Peyer's patch (tissue), 4 donors: ENCODE measurements at regions not wholly inside any gene's neighbourhood (a gene's known extent, or its start where the extent isn't known, plus 50 kb on each side); places are given as distances from the start of the nearest gene placed in this dataset.
A peak's percentile ranks its signal among the peaks of the same experiment; 100 is the strongest.

Source experiments
- DNase-seq, 3 donors: peaks; one replicate each; pipeline ENCODE4 v3.0.0-alpha.2; 2017 to 2019
- H3K27ac ChIP-seq, 4 donors: fragments of 200-600 bp; sonication (generic); one replicate each; pipeline ENCODE4 v1.5.1; 2016 to 2019
- H3K27me3 ChIP-seq, 2 donors: fragments of 200-600 bp; sonication (generic); one replicate each; pipeline ENCODE4 v1.5.1; 2019
- H3K36me3 ChIP-seq, 3 donors: fragments of 200-600 bp; sonication (generic); one replicate each; pipeline ENCODE4 v1.5.1; 2016 to 2019
- H3K4me1 ChIP-seq, 4 donors: fragments of 200-600 bp; sonication (generic); one replicate each; pipeline ENCODE4 v1.5.1; 2016 to 2019
- H3K4me3 ChIP-seq, 4 donors: fragments of 200-600 bp; sonication (generic); 1 replicate in 3 of 4; 2 replicates in 1 of 4; pipeline ENCODE4 v1.5.1; 2016 to 2019; ENCODE audit warnings: mild to moderate bottlenecking in 1 of 4
- H3K9me3 ChIP-seq, 4 donors: fragments of 200-600 bp; sonication (generic); one replicate each; pipeline ENCODE4 v1.5.1; 2016 to 2019; ENCODE audit warnings: mild to moderate bottlenecking in 1 of 4
- POLR2A ChIP-seq, 2 donors: fragments of 450-650 bp; IDR thresholded peaks; one replicate each; pipeline ENCODE4 v1.5.1; 2017; ENCODE audit warnings: antibody characterized with exemption in 2 of 2, mild to moderate bottlenecking in 2 of 2, moderate library complexity in 2 of 2
- TF ChIP-seq, protein P1 (sequence below), 6 experiments: fragments of 450-650 bp in 4 of 6; fragments of 200-600 bp in 2 of 6; sonication (generic) in 1 of 6; IDR thresholded peaks; one replicate each; pipeline ENCODE4 v1.5.1; 2017 to 2019; ENCODE audit warnings: antibody characterized with exemption in 6 of 6, mild to moderate bottlenecking in 3 of 6, moderate library complexity in 1 of 6

- no peak for DNase-seq
- H3K4me3 ChIP-seq: no peak overlapping the region
- TF ChIP-seq, protein P1, sequence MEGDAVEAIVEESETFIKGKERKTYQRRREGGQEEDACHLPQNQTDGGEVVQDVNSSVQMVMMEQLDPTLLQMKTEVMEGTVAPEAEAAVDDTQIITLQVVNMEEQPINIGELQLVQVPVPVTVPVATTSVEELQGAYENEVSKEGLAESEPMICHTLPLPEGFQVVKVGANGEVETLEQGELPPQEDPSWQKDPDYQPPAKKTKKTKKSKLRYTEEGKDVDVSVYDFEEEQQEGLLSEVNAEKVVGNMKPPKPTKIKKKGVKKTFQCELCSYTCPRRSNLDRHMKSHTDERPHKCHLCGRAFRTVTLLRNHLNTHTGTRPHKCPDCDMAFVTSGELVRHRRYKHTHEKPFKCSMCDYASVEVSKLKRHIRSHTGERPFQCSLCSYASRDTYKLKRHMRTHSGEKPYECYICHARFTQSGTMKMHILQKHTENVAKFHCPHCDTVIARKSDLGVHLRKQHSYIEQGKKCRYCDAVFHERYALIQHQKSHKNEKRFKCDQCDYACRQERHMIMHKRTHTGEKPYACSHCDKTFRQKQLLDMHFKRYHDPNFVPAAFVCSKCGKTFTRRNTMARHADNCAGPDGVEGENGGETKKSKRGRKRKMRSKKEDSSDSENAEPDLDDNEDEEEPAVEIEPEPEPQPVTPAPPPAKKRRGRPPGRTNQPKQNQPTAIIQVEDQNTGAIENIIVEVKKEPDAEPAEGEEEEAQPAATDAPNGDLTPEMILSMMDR (IDR thresholded peaks at IDR 0.05): no peak
- TF ChIP-seq POLR2A (IDR thresholded peaks at IDR 0.05): no peak
- H3K36me3 ChIP-seq: no peaks in the 10 kb centered on the region
- H3K27me3 ChIP-seq: no peaks in the 10 kb centered on the region
- H3K4me1 ChIP-seq: no peaks in the 10 kb centered on the region
- H3K27ac ChIP-seq: no peak overlapping the region
- H3K9me3 ChIP-seq: no peaks in the 10 kb centered on the region
Measured at GRCh38 chr5:143610946-143611345, 201.0 kb upstream of the HMHB1 start.

DNA sequence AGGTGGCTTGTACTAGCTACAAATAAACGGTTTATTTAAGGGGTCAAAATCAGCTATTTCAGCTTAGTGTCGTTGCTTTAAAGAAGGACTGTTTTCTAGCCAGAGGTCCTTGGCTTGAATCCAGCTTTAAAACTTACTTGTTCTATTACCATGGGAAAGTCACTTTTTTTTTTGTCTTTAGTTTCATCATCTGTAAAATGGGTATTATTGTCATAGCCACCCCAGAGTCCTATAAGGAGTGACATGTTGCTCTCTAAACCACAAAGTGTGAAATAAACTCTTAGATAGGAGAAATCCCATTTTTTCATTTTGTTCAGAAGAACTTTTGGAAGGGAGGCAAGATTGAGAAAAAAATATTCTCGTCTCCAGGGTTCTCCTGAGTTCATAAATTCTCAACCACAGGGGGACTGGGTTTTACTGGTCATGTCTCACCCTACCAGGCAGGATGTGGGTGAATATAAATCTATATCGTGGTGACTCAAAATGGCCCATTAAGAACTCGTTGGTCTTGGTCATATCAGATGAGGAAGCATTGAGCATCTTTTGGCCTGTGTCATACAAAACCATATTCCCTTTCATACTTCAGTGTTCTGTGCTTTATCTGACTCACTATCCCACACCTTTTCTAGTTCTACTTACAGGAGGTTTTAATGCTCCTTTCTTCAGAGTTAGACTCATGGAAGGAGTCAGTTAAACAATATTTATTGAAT is 202.7 kb upstream of the NR3C1 start:
- Histone ChIP-seq H3K9me3 (no peaks in the 10 kb centered on the region), H3K4me3 (no peak overlapping the region), H3K27ac (peak overlapping the region in 1 of 4 donors; percentile 43), H3K36me3 (no peaks in the 10 kb centered on the region), H3K4me1 (peaks cover 0 to 5% (median 0%) of the 10 kb centered on the region in 4 donors), H3K27me3 (no peaks in the 10 kb centered on the region)
- no peak for DNase-seq
- TF ChIP-seq POLR2A (IDR thresholded peaks at IDR 0.05): no peak
- TF ChIP-seq, protein P1 (IDR thresholded peaks at IDR 0.05): no peak

GRCh38 chr5:143605403-143606005 is 202.0 kb upstream of the NR3C1 start:
- DNase-seq: peak in 2 of 3 donors; percentile 43 to 62

GRCh38 chr5:143601917-143602333 is 198.4 kb upstream of the NR3C1 start:
- peak in 1 of 3 donors; percentile 76 for DNase-seq
- TF ChIP-seq POLR2A (IDR thresholded peaks at IDR 0.05): no peak
- TF ChIP-seq, protein P1 (IDR thresholded peaks at IDR 0.05): no peak
- H3K36me3 ChIP-seq: no peaks in the 10 kb centered on the region
- peak overlapping the region in 1 of 4 donors; percentile 56 for H3K27ac ChIP-seq
- peaks cover 0 to 5% (median 0%) of the 10 kb centered on the region in 4 donors for H3K4me1 ChIP-seq
- H3K4me3 ChIP-seq: no peak overlapping the region
- no peaks in the 10 kb centered on the region for H3K9me3 ChIP-seq
- H3K27me3 ChIP-seq: no peaks in the 10 kb centered on the region

More at GRCh38 chr5:143605403-143606005, 202.0 kb upstream of the NR3C1 start:
- Histone ChIP-seq H3K4me3 (no peak overlapping the region), H3K27ac (peak overlapping the region in 1 of 4 donors; percentile 43), H3K9me3 (no peaks in the 10 kb centered on the region), H3K36me3 (no peaks in the 10 kb centered on the region), H3K4me1 (peaks cover 0 to 5% (median 0%) of the 10 kb centered on the region in 4 donors), H3K27me3 (no peaks in the 10 kb centered on the region)
- no peak for TF ChIP-seq POLR2A (IDR thresholded peaks at IDR 0.05)
- TF ChIP-seq, protein P1 (IDR thresholded peaks at IDR 0.05): no peak

GRCh38 chr5:143601357-143601756 is 197.9 kb upstream of the NR3C1 start:
- no peaks in the 10 kb centered on the region for H3K27me3 ChIP-seq
- no peaks in the 10 kb centered on the region for H3K9me3 ChIP-seq
- H3K4me1 ChIP-seq: peaks cover 0 to 5% (median 0%) of the 10 kb centered on the region in 4 donors
- H3K27ac ChIP-seq: peak overlapping the region in 1 of 4 donors; percentile 56
- H3K36me3 ChIP-seq: no peaks in the 10 kb centered on the region
- H3K4me3 ChIP-seq: no peak overlapping the region
- no peak for DNase-seq
- TF ChIP-seq, protein P1 (IDR thresholded peaks at IDR 0.05): no peak
- TF ChIP-seq POLR2A (IDR thresholded peaks at IDR 0.05): no peak
